PFSK-1 (cell line): ENCODE measurements at regions not wholly inside any gene's neighbourhood (a gene's known extent, or its start where the extent isn't known, plus 50 kb on each side); places are given as distances from the start of the nearest gene placed in this dataset.

Experiments
- FOXP2 ChIP-seq: optimal IDR thresholded peaks from 2 replicates; pipeline ENCODE3; 2011; ENCODE audit warnings: borderline replicate concordance, control low read depth, inconsistent platforms; ENCODE audit not compliant: insufficient read depth; ENCODE audit errors: extremely low read length, extremely low read depth
- POLR2AphosphoS5 ChIP-seq: IDR thresholded peaks from 2 replicates; pipeline ENCODE4 v1.6.1; 2012; ENCODE audit warnings: low read depth, mild to moderate bottlenecking, control low read depth, low read length, moderate library complexity
- SIN3A ChIP-seq: IDR thresholded peaks from 2 replicates; pipeline ENCODE4 v1.6.1; 2012; ENCODE audit warnings: mild to moderate bottlenecking, low read length, moderate library complexity, borderline replicate concordance; ENCODE audit not compliant: insufficient read depth
- TAF1 ChIP-seq: IDR thresholded peaks from 2 replicates; pipeline ENCODE4 v1.6.1; 2012; ENCODE audit warnings: low read length, control low read depth, borderline replicate concordance; ENCODE audit not compliant: insufficient read depth
- TF ChIP-seq, protein P1 (sequence below), 2 experiments: IDR thresholded peaks; 2 replicates each; pipeline versions ENCODE4 v1.6.1 to v1.8.0; 2011 to 2012; ENCODE audit warnings: low read depth in 2 of 2, low read length in 2 of 2, control low read depth in 1 of 2, inconsistent platforms in 1 of 2, mild to moderate bottlenecking in 1 of 2, moderate library complexity in 1 of 2; ENCODE audit not compliant: insufficient read depth in 1 of 2

DNA sequence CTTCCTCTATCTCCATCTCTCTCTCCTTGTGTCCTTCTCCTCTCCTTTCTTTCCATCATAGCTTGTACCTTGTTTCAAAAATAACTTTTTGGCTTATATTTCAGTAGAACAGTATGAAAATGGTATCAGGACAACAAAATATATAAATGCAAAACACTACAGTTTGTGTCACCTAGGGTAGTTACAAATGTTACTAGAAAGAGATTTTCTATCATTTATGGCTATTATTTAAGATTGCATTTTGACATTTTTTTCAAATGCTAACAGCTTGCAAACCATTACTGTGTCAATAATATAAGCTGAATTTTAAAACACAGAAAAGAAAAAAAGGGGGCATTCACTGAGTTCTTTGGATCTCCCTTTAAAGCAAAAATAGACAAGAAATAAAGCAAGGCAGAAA, 392.3 kb upstream of the LRRC4C start:
- TF ChIP-seq TAF1 (no peak), SIN3A (no peak), POLR2AphosphoS5 (no peak), FOXP2 (no peak)
- TF ChIP-seq, protein P1, sequence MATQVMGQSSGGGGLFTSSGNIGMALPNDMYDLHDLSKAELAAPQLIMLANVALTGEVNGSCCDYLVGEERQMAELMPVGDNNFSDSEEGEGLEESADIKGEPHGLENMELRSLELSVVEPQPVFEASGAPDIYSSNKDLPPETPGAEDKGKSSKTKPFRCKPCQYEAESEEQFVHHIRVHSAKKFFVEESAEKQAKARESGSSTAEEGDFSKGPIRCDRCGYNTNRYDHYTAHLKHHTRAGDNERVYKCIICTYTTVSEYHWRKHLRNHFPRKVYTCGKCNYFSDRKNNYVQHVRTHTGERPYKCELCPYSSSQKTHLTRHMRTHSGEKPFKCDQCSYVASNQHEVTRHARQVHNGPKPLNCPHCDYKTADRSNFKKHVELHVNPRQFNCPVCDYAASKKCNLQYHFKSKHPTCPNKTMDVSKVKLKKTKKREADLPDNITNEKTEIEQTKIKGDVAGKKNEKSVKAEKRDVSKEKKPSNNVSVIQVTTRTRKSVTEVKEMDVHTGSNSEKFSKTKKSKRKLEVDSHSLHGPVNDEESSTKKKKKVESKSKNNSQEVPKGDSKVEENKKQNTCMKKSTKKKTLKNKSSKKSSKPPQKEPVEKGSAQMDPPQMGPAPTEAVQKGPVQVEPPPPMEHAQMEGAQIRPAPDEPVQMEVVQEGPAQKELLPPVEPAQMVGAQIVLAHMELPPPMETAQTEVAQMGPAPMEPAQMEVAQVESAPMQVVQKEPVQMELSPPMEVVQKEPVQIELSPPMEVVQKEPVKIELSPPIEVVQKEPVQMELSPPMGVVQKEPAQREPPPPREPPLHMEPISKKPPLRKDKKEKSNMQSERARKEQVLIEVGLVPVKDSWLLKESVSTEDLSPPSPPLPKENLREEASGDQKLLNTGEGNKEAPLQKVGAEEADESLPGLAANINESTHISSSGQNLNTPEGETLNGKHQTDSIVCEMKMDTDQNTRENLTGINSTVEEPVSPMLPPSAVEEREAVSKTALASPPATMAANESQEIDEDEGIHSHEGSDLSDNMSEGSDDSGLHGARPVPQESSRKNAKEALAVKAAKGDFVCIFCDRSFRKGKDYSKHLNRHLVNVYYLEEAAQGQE (IDR thresholded peaks at IDR 0.05; ENCODE audit: insufficient read depth in 1 of 2, low read depth in 2 of 2, low read length in 2 of 2), result no peak

DNA sequence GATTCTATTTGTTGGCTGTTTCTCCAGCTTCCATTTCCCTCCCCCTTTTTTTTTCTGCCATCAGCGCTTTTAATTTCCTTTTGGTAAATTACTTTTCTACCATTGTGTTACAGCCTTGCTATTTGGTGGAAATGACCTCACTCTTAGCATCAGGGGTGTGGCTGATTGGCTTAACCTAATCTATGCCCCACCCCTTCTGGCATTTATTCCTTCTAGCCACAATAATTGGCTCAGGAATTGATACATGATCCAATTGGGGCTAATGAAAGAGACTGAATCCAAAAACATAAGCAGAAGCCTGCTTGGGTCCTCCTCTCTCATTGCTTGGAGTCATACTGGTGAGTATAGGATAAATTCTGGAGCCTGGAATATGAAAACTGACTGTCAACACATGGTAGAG, 402.4 kb upstream of the LRRC4C start:
- TF ChIP-seq TAF1 (no peak), SIN3A (no peak), POLR2AphosphoS5 (no peak), FOXP2 (no peak)
- TF ChIP-seq, protein P1 (IDR thresholded peaks at IDR 0.05; ENCODE audit: insufficient read depth in 1 of 2, low read depth in 2 of 2, low read length in 2 of 2), result no peak

DNA sequence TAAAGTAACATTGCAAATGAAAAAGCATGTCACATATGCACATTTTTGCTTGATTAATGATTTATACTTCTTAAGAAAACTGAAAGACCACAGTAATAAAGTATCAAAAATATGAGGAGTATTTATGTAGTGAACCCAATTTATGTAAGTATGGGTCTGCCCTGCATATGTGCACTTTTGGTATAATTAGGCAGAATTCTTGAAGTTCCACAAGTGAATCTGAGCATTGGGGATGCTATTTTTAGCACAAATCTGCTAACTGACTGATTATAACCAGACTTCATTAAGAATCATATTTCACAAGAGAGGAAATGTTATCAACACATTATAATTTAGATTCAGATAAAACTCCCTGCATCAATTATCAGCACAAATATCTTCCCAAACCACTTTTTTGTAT, 407.1 kb upstream of the LRRC4C start:
- TF ChIP-seq FOXP2 (no peak), POLR2AphosphoS5 (no peak)

DNA sequence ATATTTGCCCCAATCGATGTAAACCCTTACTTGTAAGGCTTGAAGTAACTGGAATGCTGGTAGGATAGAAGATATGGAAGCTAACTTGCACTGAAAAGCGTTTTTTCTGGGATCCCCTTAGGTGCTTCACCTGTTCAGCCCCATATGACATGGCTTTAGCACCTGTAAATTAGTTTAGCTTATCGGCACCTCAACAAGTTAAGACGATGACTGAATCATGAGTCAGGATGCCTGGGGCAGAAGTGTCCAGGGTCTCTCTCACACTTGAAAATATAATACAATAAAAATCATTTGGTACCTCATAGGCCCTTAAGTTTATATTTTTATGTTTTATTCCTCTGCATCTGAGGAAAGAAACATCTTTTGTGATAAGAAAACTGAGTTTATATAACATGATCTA, 409.2 kb upstream of the LRRC4C start:
- TF ChIP-seq SIN3A, result no peak
- no peak for TF ChIP-seq TAF1
- no peak for TF ChIP-seq POLR2AphosphoS5
- no peak for TF ChIP-seq FOXP2
- TF ChIP-seq, protein P1 (IDR thresholded peaks at IDR 0.05; ENCODE audit: insufficient read depth in 1 of 2, low read depth in 2 of 2, low read length in 2 of 2), result no peak

DNA sequence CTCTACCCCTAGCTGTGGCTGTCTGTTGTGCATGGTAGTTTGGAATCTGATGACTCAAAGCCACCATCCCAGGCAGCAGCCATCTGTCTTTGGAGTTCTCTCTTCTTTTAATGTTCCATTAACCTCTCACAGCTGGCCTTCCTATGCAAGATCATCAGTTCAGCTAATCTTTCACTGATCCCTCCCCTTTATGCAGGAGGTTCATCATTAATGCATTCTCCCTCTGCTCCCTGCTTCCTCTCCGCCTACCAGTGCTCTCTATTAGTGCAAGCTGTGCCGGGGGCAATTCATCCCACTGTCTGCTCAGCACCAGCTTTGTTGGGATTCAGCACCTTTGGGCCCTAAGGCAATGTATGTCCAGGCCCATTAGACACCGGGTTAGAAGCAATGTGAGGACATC, 413.0 kb upstream of the LRRC4C start:
- TF ChIP-seq POLR2AphosphoS5, result no peak
- no peak for TF ChIP-seq TAF1
- TF ChIP-seq FOXP2, result no peak
- TF ChIP-seq, protein P1 (IDR thresholded peaks at IDR 0.05; ENCODE audit: insufficient read depth in 1 of 2, low read depth in 2 of 2, low read length in 2 of 2), result no peak
